NCI-H526 (cell line): ENCODE measurements at regions not wholly inside any gene's neighbourhood (a gene's known extent, or its start where the extent isn't known, plus 50 kb on each side); places are given as distances from the start of the nearest gene placed in this dataset.
A peak's percentile ranks its signal among the peaks of the same experiment; 100 is the strongest.

Experiments
- DNase-seq, 2 experiments: peaks; one replicate each; lab custom pipeline; 2025; lab: John Stamatoyannopoulos, UW

DNA sequence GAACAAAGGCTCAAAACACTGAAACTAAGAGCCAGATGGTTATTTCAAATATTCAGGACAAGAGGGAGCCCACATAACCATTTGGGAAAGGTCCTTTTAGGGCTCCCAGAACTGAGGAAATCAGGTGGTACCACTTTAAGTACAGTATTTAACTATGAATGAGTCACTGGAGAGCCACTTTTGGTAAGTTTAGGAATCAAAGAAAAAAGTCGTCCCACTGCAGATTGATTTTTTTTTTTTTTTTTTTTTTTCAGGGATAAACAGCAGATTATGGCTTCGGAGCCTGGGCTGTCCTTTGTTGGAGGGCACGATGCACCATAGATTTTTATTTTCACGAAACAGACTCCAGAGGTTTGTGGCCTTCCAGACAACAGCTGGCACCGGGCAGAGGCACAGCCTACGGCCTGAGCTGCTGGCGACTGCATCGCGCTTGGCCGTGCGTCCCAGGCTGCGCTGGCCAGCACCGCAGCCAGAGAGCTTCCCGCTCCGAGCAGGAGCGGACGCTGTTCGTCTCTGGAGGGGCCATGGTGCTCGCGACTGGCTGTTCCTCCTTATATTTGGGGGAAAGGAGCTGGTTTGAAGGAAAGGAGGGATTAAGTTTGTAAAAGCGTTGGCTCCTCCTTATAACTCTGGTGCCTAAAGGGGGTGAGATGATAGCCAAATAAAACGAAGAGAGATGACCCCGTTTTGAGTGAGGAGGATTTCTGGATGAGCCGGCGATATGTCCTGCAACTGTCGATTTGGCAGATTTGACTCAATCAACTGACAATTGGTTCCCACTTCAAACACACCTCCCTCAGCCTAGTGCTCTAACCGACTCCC is 152.9 kb upstream of the GOLIM4 start:
- DNase-seq = peak in 1 of 2 experiments; percentile 47

DNA sequence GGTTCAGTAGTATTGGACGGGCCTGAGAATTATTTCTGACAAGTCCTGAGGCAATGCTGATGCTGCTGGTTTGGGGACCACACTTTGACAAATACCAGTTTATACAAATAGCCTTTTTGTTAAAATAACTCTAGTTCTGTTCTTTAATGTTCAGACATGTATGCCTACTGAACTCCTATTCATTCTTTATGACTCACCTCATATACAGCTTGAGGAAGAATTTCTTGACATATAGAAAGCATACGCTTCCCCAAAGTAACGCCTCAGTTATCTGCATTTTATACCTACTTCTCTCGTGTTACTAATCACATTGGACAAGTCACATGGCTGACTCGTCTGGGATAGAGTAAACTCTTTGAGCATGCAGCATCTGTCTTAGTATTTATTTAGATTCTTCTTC is 145.4 kb upstream of the GOLIM4 start:
- no peak for DNase-seq

DNA sequence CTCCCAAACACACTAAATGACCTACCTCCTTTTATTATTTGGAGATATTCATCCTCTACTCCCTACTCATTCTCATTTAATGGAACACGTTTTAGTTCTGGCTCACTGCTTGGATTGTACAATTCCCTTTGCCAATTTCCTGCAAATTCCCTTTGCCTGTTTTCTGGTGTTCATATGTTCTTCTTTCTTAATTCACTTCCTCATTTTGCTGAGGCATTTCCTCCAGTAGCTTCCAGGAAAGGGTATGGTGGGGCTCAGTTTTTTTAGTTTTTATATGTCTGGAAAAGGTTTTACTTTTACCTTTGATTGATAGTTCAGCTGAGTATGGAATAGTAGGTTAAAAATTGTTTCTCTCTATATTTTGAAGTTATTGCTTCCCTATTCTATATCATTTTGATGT is 143.6 kb upstream of the GOLIM4 start:
- no peak for DNase-seq

DNA sequence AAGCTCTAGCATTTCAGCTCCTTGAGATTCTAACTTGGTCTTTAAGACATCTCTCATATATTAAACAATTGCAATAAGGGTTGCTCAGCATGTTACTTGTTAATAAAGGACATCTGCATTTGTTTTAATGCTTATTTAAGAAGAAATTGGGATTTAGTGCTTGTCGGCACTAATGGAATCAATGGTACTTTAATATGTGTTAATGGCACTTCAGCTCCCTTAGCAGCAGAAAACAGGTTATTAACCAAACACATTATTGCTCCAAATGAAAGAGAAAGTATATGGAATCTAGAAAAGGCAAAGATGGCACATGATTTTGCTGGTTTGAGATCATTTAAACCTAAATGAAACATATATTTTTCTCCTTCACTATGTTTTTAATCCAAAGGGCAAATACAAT is 137.3 kb upstream of the GOLIM4 start:
- DNase-seq = no peak

DNA sequence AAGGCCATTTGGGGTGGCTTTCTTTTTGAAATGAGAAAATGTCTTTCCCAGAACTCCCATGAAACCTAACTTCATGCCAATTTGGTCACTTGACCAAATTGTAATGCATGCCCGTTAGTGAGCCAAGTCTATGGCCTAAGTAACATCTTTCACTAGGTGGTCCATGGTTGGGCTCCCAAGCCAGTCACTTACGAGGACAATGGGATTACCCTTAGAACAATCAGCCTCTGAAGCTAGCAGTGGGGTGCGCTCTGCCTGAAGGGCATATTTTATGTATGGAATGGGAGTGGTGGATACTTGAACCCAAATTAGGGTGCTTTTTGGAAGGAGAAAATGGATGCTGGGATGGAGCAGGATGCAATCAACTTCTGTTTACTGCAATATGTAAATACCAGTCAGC is 127.4 kb upstream of the GOLIM4 start:
- no peak for DNase-seq

DNA sequence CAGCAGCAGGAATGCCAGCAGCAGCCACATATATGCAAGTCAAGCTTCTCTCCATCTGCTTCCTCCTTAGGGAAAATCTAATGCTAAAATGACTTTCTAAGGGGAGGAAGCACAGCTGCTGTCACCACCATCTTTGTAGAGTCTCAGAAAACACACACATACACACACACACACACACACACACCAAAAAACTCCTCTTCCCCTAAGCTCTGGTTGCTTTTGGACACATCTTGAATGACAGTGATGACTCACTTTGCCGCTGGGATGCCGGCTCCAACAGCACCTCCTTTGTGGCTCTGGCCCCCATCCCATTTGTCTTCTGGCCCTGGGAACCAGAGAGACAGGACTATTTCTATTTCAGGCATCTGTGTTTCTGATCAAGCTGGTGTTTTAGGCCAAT is 124.8 kb upstream of the GOLIM4 start:
- DNase-seq = no peak

DNA sequence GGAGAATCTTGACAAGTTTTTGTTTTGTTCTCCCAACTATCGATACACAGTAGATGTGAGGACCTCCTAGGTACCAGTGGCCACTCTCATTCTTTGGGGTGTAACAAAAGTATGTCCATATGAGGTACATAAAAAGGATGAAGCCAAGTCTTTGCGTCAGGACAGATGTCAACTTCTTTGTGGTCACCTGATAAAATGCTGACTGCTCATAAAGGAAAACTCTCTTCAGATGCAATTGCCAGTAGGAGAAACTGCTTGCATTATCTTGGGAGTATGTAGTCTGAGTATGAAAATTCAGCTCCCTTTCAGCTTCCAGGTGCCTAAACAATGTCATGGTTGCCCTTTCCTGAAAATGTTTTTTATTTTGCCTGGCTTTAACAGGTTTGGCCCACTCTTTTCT is 123.8 kb upstream of the GOLIM4 start:
- DNase-seq = no peak

DNA sequence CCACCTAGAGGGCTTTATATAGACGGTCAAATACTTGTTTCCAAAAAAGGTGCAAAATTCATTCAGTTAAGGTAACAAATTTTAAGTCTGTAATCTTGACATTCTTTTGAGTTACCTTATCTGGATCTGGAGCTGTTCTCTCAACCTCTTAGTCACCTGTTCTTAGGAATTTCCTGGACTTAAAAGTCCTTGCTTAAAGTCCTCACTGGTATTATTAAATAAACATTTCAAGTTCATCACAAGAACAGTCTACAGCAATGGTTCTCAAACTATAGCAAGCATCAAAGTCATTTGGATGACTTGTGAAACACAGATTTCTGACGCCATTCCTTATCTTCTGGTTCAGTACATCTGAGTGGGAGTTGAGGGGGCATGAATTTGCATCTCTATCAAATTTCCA is 122.9 kb upstream of the GOLIM4 start:
- DNase-seq = no peak

DNA sequence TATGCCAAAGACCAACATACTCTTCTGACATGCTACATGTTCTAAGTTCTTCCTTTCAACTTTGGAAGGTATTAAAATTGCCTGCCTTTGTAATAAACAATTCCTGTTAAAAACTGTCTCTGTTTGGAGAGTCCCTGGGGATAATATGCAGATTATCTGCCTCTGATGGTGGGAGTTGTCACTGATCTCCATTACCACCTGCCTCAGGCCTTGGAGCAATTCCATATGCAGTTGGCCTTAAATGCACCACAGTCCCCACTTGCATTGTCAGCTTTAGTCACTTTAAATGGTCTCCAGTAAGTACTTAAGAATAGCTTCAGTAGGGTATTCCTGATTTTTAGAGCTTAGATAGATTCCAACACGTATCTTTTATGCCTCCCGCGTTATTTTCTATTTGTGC is 121.1 kb upstream of the GOLIM4 start:
- DNase-seq = peak in 1 of 2 experiments; percentile 57

DNA sequence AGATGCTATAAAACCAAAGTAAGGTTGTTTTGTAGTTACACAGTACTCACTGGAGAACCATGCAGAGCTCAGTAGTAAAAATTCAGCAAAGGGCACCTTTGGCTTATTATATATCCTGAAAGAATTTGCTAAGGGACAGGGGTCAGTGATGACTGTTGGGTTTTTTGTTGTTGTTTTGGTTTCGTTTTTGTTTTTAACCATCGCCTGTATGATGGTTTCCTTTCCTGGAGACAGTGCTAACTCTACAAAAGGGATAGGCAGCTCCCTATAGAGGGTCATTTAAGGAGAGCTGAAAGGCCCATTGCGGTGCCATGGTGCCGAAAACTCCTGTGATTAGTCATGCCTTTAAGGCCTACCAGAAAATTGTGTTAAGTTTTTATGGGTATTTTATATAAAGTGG is 118.2 kb upstream of the GOLIM4 start:
- no peak for DNase-seq

DNA sequence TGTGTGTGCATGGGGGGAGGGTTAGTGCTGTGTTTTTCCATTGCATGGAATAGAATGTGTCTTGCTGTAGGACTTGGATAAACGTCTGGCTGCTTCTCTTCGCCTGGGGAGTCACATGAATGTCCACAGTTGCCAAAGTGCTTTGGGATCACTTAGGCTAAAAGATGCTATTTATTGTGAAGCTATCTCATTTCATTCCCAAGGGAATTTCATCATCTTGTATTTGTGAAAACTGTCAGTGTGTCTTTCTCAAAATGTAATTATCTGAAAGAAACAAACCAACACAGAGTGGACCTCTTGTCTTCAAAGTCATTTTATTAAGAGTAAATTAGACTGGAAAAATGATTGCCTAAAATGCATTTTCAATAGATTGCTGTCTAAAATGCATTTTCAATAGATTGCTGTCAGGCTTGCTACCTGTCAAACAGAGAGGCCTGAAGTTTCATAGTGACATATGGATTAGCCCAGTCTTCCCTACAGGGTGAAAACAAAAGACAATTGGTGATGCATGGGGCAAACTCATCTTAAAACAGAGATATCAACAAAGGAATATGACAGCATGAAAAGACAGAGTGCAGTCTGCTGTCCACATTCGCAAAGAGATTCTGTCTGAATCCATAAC is 117.1 kb upstream of the GOLIM4 start:
- no peak for DNase-seq

DNA sequence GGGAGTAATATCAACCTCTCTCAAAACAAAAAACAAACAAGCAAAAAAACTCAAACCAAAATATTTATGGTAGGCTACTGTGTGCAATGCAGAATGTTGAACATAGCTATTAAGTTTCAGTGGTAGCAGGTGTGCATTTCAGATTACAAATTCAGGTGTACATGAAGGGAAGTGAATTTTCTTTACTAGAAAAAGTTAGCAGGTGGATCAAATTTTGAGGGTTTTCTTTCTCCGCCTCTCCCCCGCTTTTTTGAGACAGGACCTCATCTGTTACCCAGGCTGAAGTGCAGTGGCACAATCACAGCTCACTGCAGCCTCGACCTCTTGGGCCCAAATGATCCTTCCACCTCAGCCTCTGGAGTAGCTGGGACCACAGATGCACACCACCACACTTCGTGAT is 109.7 kb upstream of the GOLIM4 start:
- DNase-seq = no peak

DNA sequence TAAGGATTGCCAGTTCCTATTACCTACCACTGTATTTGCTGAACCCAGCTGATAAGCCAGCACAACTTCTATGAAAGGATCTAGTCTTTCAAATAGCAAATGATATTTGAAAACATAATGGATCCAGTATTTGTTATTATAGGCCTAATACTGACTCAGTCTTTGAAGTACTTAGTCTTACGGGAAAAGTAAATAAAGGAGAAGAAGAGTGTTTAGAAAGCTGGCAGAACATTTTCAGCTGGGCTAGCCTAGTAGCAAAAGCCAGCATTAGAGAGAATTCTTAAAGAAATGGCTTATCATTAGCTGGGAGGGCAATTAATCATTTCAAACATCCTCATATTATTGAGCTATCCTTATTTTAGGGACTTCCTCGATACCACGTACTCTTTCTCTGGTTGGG is 101.4 kb upstream of the GOLIM4 start:
- DNase-seq = no peak

DNA sequence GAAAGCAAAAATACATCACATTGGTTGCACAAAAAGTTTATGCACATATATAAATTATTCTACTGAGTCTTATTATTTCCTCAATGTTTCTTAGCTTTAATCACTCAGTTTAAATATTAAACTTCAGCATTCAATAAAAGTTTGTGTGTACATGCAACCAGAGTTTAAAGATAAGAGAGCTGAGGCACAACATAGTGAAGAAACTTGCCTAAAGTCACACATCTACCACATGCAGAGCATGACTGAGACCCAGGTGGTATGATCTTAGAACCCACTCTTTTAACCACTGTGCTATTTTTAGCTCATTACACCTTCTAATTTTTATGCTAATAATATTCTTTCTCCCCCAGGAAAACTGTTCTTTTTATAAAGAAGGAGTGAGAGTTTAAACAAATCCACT is 96.1 kb upstream of the GOLIM4 start:
- no peak for DNase-seq

DNA sequence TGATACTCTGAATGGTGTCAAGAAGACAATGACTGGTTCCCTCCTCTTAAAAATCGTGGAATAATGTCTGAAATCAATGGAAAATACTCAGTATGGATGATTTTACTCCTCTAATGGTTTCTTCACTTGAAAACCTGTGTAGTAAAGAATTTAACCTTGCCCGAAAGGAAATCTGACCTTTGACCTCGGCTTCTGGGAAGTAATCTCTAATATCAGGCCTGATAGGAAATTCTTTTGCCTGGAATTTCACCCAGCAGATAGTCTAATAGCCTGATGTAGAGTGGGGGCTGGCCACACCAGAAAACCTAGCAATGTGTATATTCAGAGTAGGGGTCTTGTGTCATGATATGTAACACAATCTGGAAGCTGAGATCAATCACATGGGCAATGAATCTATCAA is 91.5 kb upstream of the GOLIM4 start:
- DNase-seq = no peak

DNA sequence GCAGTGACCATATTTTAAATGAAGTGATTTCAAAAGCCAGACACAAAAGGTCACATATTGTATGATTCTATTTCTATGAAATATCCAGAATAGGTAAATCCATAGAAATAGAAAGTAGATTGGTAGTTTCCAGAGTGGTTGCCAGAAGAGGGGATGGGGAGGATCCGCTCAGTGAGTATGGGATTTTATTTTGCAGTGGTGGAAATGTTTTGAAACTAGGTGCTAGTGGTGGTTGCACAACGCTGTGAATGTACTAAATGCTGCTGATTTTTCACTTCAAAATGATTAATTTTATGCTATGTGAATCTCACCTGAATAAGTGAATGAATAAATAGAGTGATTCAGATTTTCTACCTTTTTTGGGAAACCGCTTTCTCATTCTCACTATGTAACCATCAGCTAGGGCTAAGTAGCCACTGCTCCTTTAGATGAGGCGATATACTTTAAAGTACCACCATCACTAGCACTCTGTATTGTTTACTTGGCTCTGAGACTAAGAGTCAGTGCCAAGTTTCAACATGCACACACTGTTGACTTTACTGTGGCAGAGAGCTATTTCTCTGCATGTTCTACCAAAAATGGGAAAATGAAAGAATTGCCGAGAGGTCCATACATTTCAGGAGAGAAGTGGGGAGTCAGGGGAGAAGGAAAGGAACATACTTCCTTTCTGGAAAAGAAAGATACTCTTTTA is 90.7 kb upstream of the GOLIM4 start:
- no peak for DNase-seq

DNA sequence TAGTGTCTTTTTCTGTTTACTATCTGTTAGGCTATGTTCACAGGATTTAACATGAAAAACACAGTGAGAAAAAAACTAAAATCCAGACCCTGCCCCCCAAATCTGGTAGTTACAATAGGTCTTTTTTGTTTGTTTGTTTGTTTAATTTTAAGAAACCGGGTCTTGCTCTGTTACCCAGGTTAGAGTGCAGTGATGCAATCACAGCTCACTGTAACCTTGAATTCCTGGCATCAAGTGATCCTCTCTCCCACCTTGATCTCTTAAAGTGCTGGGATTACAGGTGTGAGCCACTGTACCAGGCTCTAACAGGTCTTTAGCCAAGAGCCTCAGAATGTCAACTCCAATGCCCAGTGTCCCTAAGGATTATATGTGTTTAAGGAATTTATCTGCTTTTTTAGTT is 88.0 kb upstream of the GOLIM4 start:
- no peak for DNase-seq

DNA sequence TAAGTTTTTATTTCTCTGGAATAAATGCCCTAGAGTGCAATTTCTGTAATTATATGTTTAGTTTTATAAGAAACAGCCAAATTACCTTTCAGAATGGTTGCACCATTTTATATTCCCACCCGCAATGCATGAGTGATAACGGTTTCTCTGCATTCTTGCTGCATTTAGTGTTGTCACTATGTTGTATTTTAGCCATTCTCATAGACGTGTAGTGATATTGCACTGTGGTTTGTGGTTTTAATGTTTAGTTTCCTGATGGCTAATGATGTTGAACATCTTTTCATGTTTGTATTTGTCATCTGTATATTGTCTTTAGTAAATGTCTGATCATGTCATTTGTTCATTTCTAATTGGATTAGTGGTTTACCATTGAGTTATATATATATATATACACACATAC is 73.0 kb upstream of the GOLIM4 start:
- DNase-seq = no peak

DNA sequence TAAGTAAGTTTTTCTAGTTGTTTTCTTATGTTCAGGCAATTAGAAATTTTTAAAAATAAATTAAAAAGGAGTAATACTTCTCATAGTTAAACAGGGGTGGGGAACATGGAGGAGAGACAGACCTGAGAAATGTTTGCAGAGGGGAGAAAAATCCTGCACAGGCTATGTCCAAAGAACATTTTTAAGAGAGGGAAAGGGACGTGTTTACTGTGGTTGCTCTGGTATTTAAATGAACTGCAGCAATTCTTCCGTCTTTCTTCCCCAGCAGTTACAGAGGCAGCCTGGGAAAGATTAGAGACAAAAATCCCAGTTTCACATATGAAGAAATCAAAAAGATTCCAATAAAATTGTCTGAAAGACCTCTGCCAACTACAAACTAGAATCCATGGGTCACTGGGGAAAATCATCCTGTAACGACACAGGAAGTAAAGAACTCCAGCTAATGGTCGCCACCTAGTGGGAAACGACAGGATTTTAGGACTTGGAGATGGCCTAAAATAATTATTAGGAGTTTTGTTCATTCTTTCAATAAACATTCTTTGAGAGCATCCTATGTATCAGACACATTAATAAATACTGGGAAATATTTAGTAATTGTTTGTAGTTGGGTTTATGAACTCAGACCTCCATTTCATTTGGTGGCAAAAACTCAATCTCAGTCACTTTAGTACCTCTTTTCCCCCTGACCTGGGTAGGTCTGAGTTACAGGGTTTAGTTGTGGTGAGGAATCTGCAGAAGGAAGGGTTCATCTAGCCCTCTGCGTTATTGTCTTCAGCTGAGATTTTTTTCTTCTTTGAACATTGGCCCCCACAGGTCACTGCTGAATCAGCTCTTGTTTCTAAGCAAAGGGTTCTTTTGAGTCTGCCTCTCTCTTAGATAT is 69.9 kb upstream of the GOLIM4 start:
- DNase-seq = peak; percentile 30 to 67

DNA sequence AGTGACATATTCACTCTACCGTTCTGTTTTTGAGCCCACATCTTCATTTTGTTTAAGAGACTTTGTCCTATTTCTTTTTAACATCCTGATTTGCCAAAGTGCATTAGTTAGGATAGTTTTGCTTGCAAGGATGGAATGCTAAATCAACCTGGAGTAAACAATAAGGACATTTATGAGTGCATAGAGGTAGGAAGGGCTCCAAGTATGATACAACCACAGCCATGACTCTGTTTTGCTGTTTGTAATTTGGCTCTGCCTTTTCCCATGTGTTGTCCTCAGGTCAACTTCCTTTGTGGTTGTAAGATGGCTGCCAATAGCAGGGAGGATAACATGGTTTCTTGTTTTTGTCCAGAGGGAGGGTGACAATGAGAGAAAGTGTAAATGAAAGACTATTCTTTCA is 66.4 kb upstream of the GOLIM4 start:
- DNase-seq = no peak

DNA sequence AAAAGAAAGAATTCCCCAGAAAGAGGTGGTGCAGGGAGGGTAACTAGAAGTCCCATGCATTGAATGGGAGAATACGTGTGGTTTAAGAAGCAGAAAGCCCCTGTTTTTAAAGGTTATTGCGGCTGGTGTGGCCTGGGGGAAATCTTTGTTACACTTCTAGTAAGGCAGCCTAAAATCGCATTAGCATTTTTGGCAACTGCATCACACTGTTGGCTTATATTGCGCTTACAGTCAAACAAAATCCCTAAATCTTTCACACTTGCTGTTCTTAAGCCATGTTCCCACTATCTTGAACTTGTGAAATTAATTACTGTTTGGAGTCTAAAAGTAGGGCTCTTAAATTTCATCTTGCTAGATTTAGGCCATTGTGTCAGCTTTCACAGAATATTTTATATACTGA is 66.0 kb upstream of the GOLIM4 start:
- DNase-seq = no peak

DNA sequence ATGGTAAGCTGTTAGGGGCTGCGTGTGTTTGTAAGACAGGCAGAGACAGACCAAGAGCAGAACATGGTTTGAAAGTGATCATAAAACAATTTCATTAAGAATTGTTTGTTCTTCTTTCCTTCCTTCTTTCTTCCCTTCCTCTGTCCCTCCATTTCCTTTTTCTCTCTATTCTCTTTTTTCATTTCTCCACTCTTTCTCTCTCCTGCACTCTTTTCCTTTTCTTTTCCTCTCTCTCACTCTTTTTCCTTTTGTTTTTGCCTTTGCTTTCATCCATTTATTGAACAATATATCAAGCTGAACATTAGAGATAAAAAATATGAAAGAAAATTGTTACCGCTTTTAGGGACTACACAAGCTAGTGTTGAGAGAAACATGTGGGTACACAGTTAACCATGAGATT is 62.2 kb upstream of the GOLIM4 start:
- DNase-seq = no peak
